HG03095 (cell line): ENCODE measurements at regions not wholly inside any gene's neighbourhood (a gene's known extent, or its start where the extent isn't known, plus 50 kb on each side); places are given as distances from the start of the nearest gene placed in this dataset.

ENCODE experiments used
- ATAC-seq: cut with Tn5 transposase; IDR thresholded peaks from one replicate; pipeline ENCODE4 v1.9.1; 2021; ENCODE audit warnings: moderate library complexity; ENCODE audit not compliant: unreplicated experiment

GRCh38 chr16:52896478-52897164 lies 156.1 kb downstream of the CHD9NB start:
- ATAC-seq, result no peak

- no peak for ATAC-seq
Measured at GRCh38 chr16:52874042-52874441, 178.7 kb downstream of the CHD9NB start.

- ATAC-seq, result no peak
Measured at GRCh38 chr16:52872731-52873130, 180.0 kb downstream of the CHD9NB start.

DNA sequence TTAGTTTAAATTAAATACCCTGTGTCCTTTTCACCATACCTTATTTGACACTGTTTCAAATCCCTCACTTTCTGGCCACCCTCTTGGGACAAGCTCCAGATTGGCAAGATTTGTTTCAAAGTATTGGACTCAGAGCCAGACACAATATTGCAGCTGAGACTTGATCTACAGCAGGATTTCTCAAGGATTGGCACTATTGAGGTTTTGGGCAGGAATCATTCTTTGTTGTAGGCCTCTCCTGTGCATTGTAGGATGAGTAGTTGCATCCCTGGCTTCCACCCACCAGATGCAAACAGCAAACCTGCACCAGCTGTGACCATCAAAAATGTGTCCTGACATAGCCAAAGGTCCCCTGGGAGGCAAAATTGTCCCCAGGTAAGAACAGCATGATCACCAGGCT lies 181.2 kb downstream of the CHD9NB start:
- no peak for ATAC-seq

DNA sequence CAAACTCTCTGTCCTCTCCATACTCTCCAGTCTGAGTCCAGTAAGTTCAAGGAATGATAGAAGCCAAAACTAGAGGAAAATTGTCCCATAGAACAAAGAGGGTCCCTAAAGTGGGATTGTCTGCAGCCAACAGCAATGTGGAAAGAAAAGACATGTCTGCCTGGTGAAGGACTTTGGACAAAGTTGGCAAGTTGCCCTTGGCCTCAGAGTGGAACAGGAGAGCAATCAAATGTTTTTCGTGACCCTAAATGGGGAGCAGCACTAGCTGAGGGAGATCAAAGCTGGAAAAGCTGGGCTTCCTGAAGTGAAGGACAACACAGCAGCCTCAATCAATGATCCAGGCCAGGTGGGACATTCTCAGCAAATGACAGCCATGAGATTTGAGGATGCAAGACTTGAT lies 183.5 kb downstream of the CHD9NB start:
- no peak for ATAC-seq

- no peak for ATAC-seq
Measured at GRCh38 chr16:52863000-52863399, 189.7 kb downstream of the CHD9NB start.

GRCh38 chr16:52861614-52862022 lies 191.1 kb downstream of the CHD9NB start:
- ATAC-seq, result no peak

- no peak for ATAC-seq
Measured at GRCh38 chr16:52855463-52855862, 197.2 kb downstream of the CHD9NB start.

DNA sequence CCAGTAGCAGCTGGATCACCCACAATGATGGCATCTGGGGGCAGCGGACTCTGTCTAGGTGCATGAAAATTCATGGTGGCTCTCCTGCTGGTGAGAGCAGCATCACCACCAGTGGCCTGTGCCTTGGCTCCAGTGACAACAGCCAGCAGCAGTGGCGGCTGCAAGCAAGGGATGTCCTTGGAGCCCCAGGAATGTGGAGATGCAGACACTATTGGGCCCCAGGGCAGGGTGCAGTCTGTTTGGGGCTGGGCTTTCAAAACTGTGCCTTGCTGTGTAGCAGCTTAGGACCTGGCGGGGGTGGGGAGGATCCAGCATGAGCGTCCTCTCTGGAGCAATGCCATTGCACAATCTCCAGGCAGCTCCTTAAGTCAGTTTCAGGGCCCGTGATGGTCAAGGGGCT lies 199.7 kb downstream of the CHD9NB start:
- no peak for ATAC-seq

- ATAC-seq, result no peak
Measured at GRCh38 chr16:52851211-52851740, 201.4 kb downstream of the CHD9NB start.

- no peak for ATAC-seq
Measured at GRCh38 chr16:52843381-52843780, 209.3 kb downstream of the CHD9NB start.

GRCh38 chr16:52837251-52837650 lies 215.4 kb downstream of the CHD9NB start:
- ATAC-seq, result no peak

DNA sequence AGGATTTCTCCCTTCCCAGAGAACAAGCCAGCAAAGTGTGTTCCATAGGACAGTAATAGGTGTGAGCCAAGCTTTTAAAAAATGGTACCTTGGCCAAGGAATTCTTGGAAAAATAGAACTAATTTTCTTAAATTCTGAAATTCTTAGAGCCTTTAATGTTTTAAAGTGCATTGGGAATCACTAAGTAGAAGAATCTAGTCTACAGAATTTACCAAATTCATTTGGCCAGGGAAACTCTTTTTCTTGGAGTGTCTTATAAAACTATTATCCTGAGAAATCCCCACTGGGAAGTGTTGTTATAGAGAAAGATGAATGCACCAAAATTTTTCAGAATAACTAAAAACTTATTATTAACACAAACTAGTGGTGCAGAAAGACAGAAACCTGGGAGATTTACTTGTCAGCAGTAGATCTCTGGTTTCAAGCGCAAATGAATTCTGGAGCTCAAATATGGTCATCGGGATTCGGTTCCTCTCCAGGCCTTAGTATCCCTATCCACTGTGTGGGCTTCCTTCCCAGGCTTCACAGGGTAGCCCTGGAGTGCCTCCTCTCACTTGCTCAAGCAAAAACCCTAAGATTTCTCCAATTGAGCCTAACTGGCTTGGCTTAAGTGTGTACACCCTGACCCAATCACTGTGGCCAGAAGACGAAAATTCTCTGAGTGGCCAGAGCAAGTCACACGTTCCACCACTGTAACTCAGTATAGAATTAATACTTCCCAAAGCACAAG lies 217.8 kb downstream of the CHD9NB start:
- ATAC-seq, result no peak

- ATAC-seq, result no peak
Measured at GRCh38 chr16:52832771-52833170, 219.9 kb downstream of the CHD9NB start.

DNA sequence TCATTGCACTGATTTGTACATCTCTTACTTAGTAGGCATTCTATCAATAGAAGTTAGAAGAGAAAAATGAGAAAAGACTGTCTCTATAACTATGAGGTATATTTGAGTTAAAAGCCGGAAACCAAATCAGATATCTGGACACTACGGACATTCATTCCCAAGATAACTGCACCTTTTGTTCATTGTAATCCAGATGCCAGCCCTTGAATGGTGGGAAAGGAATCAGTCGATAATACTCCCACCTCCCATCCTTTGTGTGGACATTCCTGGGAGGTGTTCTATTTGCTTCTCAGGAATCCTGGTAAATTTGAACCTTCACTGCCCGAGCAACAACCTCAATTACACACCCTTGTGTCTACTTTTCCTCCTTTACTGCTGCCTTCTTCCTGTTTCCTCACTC lies 225.2 kb downstream of the CHD9NB start:
- ATAC-seq, result no peak

DNA sequence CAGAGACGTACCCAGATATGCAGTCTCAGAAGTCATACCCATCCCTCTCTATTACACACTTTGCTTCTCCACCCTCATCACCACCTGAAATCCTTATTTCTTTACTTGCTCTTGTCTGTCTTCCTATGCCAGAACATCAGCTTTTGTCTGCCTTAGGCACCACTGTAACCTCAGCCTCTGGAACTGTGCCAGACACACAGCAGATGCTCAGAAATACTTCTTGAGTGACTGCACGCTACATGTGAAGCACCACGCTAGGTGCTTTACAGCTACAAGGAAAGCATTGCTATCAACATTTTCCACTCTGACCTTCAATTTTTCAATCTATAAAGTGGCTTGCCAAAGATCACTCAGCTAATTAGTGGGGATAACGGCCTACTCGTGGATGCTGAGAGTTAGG lies 226.8 kb downstream of the CHD9NB start:
- no peak for ATAC-seq

DNA sequence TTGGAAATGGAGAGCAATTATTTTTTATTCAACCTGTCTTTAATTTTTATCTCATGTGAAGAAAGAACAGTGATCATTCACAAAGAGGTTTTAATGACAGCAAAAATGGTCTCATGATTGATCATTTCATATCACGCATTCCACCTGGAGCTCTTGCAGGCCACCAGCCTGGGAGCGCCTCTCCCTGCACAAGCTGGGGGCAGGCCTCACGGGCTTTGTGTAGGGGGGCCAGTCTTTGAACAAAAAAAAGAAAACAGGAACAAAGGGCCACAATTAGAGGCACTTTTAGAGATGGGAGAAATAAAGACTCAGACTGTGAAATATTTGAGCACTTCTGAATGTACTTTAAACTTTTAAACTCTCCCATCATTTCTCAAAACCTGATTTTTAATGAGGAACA lies 232.9 kb downstream of the CHD9NB start:
- ATAC-seq, result no peak

- ATAC-seq, result no peak
Measured at GRCh38 chr16:52819405-52819804, 233.3 kb downstream of the CHD9NB start.

GRCh38 chr16:52817696-52818095 lies 235.0 kb downstream of the CHD9NB start:
- ATAC-seq, result no peak

- ATAC-seq, result no peak
Measured at GRCh38 chr16:52816993-52817392, 235.7 kb downstream of the CHD9NB start.

GRCh38 chr16:52812678-52813556 lies 239.8 kb downstream of the CHD9NB start:
- no peak for ATAC-seq
